Astrocyte of the spinal cord (primary cell): ENCODE measurements at regions not wholly inside any gene's neighbourhood (a gene's known extent, or its start where the extent isn't known, plus 50 kb on each side); places are given as distances from the start of the nearest gene placed in this dataset.

Experiments used
- DNase-seq: peaks from one replicate; pipeline ENCODE4 v3.0.0; 2011; ENCODE audit warnings: low read depth, low spot score
- H3K4me3 ChIP-seq: 2 replicates; pipeline ENCODE4 v1.5.1; 2011; ENCODE audit warnings: low read depth, mild to moderate bottlenecking, low read length, moderate library complexity
- in situ Hi-C: cut with HindIII; loops from 2 replicates; pipeline ENCODE4 v1.10.0; 2017; ENCODE audit warnings: low sequenced_read_pairs
- TF ChIP-seq, protein P1 (sequence below): IDR thresholded peaks from 2 replicates; pipeline ENCODE4 v1.5.1; 2012; ENCODE audit warnings: low read depth, mild to moderate bottlenecking, low read length, inconsistent platforms

DNA sequence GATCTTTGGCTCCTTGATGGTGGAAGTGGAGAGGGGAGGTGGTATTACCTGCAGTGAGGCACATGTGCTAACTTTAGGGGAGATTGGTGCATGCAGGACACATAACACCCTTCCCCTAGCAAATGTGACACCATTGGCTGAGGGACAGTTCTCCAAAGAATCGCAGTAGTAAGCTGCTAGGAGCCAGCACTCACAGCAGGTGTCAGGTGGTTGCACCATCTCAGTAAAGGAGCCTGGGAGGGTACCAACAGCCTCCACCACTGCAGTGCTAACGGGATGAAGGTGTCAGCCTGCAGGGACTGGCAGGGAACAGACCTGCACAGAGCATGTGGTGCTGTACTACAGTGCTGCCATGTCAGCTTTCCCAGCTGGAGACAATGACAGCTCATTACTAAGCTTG is 127.3 kb upstream of the PIEZO2 start:
- in situ Hi-C loops = no loop called here
- no peak overlapping the region for H3K4me3 ChIP-seq
- TF ChIP-seq, protein P1, sequence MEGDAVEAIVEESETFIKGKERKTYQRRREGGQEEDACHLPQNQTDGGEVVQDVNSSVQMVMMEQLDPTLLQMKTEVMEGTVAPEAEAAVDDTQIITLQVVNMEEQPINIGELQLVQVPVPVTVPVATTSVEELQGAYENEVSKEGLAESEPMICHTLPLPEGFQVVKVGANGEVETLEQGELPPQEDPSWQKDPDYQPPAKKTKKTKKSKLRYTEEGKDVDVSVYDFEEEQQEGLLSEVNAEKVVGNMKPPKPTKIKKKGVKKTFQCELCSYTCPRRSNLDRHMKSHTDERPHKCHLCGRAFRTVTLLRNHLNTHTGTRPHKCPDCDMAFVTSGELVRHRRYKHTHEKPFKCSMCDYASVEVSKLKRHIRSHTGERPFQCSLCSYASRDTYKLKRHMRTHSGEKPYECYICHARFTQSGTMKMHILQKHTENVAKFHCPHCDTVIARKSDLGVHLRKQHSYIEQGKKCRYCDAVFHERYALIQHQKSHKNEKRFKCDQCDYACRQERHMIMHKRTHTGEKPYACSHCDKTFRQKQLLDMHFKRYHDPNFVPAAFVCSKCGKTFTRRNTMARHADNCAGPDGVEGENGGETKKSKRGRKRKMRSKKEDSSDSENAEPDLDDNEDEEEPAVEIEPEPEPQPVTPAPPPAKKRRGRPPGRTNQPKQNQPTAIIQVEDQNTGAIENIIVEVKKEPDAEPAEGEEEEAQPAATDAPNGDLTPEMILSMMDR = no peak
- DNase-seq = no peak

DNA sequence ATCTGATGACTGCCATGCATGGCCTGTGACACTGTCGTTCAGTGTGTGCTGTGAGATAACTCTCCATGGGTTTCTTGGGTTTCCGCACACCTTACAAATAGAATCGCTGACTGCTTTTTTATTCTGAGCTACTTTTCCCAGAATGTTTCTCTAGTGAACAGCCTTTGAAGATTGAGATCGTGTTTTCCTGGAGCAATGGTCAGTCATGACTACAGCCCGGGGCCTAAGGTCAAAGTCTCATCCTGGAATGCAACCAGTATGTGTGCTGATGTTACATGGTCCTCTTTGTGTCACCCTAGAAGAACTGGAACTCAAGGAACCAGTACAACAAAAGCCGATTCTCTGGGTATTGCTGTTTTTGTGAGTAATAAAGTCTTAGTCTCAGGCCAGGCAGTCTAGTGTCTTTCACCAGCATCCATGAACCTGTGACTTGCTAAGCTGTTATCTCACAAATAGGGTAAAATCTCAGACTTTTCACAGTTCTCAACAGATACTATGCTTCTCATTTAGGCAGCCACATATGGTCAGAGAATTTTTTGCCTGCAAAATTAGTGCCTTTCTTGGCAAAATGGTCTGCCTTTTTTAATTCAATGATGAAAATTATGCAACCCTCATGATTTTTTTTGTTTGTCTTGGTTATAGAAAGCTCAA is 124.9 kb upstream of the PIEZO2 start:
- no peak overlapping the region for H3K4me3 ChIP-seq
- TF ChIP-seq, protein P1 = no peak
- DNase-seq = no peak
- in situ Hi-C loops = no loop called here

DNA sequence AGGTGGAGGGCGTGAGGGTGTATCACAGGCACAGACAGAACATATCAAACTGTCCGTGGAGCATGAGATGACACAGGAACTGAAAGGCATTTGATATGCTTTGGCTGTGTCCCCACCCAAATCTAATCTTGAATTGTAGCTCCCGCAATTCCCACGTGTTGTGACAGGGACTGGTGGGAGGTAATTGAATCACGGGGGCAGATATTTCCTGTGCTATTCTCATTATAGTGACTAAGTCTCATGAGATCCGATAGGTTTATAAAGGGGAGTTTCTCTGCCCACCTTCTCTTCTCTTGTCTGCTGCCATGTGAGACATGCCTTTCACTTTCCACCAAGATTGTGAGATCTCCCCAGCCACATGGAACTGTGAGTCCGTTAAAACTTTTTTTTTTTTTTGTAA is 123.1 kb upstream of the PIEZO2 start:
- DNase-seq = no peak
- TF ChIP-seq, protein P1 = no peak
- H3K4me3 ChIP-seq = no peak overlapping the region
- in situ Hi-C loops = no loop called here

DNA sequence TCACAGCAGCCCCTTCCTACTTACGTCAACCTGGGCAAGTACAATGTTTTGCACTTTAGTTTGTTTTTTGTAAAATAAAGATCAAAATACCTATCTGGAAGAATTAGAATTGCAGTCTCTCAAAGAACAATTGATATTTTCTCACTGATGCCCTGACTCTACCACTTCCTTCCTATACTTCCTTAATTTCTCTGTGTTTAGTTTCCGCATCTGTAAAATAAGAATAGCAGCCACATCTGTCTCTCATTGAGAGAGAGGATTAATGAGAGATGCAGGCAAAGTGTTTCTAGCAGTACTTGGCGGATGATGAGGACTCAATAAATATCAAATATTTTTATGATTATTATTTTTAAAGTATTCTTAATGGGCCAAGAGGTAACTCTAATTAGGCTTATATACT is 122.6 kb upstream of the PIEZO2 start:
- H3K4me3 ChIP-seq = no peak overlapping the region
- TF ChIP-seq, protein P1 = no peak
- no peak for DNase-seq
- in situ Hi-C loops = no loop called here

DNA sequence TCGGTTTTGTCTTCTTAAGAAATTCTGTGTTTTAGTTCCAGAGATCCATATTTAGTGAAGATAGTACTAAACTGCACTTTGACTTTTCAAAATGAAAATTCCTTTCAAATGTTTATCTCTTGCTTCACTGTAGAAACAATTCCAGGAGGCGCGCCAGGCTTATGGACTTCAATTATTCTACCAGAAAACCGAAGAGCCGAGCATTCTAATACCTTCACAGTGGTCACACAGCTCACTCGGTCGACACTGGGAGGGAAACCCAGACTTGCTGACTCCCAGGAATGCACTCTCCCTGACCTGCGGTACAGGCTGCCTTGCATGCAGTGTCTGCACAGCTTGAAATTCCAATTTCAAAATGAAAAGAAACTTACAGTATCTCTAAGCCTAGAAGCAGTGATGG is 119.9 kb upstream of the PIEZO2 start:
- in situ Hi-C loops = no loop called here
- TF ChIP-seq, protein P1 = no peak
- DNase-seq = peak; percentile 60

DNA sequence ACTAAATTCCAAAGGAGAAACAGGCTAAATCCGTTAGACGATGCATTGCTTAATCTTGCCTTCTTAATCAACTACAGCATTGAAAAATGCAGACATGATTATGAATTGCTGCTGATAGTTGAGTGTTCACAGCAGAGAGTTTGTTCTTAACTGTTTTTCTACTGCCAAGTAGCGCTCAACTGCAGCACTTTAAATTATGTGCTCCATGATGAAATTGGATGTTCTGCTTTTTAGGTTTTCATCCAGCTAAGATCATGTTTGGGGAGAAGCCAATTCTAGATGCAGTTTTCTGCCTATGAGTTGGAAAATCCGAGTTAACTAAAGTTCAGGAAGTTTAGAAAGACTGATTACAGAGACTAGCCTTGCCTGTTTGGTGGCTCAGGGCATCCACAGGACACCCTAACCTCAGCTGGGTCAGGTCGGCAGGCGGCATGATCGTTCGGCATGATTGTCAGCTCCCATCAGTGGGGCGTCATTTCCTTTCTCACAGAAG is 119.4 kb upstream of the PIEZO2 start:
- peak; percentile 37 for DNase-seq
- TF ChIP-seq, protein P1 = no peak
- peak overlapping the region; percentile 4 for H3K4me3 ChIP-seq
- in situ Hi-C loops = no loop called here

More for the DNA sequence above, 119.9 kb upstream of the PIEZO2 start:
- peak overlapping the region; percentile 4 for H3K4me3 ChIP-seq

DNA sequence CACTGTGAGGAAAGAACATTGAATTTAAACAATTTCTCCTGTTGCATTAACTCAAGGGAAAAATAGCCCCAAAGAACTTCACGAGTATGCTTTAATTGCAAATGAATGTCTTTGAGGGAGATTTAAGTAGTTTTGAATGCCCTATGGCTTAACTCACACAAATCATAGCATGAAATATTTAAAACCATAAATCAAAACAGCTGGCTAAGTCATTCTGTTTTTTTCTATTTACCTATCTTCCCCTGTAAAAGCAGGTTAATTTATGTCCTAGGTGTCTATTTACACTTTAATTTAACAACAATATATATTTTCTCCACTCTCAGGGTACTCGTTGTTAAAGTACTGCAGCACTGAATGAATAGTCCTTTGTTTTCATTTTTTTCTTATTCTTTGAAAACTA is 118.8 kb upstream of the PIEZO2 start:
- no peak overlapping the region for H3K4me3 ChIP-seq
- DNase-seq = no peak
- in situ Hi-C loops = no loop called here
- TF ChIP-seq, protein P1 = no peak
